GM18868 (cell line): ENCODE measurements at regions not wholly inside any gene's neighbourhood (a gene's known extent, or its start where the extent isn't known, plus 50 kb on each side); places are given as distances from the start of the nearest gene placed in this dataset.

Experiments used
- ATAC-seq: cut with Tn5 transposase; IDR thresholded peaks from one replicate; pipeline ENCODE4 v1.9.1; 2021; ENCODE audit warnings: mild to moderate bottlenecking, moderate library complexity; ENCODE audit not compliant: unreplicated experiment

- no peak for ATAC-seq
Measured at GRCh38 chr21:41653954-41654491, 112.8 kb downstream of the RIPK4 start.

- ATAC-seq: no peak
Measured at GRCh38 chr21:41653243-41653953, 113.5 kb downstream of the RIPK4 start.

- no peak for ATAC-seq
Measured at GRCh38 chr21:41651830-41652229, 115.0 kb downstream of the RIPK4 start.

- no peak for ATAC-seq
Measured at GRCh38 chr21:41651406-41651805, 115.4 kb downstream of the RIPK4 start.

- ATAC-seq: no peak
Measured at GRCh38 chr21:41650526-41651145, 116.2 kb downstream of the RIPK4 start.

DNA sequence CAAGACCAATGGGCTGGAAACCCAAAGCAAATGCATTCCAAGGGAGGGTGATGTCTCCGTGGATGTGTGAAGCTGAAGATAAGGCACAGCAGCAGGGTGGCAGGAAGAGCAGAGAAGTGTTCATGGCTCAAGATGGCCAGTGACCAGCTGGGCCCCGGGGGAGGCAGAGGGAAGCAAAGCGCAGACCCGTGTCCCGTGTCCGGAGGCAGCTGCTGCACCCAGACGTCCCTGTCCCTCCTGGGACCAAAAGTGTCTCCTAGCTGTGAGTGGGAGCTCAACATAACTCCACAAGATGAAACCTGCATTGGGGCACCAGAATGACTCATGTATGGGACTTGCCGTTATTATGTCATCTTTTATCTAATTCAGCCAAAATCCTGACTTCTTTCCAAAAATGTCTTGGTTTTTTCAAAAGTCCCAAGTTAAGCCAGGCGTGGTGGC lies 118.2 kb downstream of the RIPK4 start:
- ATAC-seq: peak; percentile 63

- ATAC-seq: no peak
Measured at GRCh38 chr21:41647806-41648561, 118.9 kb downstream of the RIPK4 start.

DNA sequence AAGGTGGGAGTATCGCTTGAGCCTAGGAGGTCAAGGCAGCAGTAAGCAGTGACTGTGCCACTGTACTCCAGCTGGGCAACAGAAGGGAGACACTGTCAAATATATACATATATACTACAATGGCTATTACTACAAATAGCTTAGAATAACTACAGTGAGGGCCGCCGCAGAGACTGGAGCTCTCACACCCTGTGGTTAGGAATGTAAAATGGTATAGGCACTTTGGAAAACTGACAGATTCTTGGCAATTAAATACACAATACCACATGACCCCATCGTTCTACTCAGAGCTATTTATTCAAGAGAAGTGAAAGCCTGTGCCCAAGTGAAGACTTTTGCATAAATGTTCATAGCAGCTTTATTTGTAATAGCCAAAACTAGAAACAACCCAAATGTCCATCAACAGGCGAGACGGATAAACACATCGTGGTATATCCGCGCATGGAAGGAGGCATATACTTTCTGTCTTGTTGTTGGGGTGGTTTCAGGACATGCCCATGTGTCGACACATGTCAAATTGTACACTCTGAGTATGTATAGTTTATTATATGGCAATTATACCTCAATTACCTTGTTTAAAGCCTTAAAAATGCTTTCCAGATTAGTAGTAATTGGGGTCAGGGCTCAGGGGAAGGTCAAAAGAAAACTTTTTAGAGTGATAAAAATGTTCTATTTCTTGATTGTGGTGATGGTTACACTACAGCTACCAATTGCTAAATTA lies 123.4 kb downstream of the RIPK4 start:
- no peak for ATAC-seq

- ATAC-seq: peak; percentile 65
Measured at GRCh38 chr21:41641821-41642701, 124.8 kb downstream of the RIPK4 start.

- peak; percentile 22 for ATAC-seq
Measured at GRCh38 chr21:41641510-41641815, 125.4 kb downstream of the RIPK4 start.

DNA sequence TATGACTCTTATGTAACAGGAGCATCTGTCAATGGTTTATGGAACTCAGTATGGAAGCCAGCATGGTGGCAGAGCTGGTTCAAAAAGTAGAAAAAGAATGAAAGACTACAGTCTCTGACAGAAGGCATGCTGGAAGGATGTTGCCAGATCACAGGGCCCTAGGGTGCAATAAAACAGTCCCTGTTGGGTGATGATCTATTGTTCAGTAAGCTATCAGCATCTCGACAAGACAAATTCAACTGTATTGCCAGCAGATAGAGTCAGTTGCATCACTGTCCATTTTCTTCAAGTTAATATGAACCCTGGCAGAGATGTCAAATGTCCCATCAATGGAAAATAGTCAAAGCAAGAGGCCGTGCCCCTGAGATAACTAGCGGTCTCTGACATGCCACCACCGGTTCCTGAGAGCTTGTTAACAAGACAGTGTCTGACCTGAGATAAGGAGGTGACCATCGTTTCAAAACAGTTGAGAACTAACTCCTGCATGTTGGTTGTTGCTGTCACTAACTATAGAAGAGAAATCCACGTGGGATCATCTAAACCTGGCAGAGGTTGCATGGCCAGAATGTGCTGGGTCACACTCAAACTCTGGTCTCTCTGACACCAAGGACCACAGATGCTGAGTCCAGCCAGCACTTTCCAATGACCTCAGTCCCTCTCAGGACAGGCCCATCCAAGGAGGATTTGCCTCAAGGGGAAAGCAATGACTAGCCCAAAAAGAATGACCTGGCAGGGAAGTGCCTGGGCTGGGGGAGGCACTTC lies 125.9 kb downstream of the RIPK4 start:
- ATAC-seq: no peak

GRCh38 chr21:41639766-41640165 lies 127.1 kb downstream of the RIPK4 start:
- ATAC-seq: no peak

- ATAC-seq: no peak
Measured at GRCh38 chr21:41639336-41639735, 127.5 kb downstream of the RIPK4 start.

DNA sequence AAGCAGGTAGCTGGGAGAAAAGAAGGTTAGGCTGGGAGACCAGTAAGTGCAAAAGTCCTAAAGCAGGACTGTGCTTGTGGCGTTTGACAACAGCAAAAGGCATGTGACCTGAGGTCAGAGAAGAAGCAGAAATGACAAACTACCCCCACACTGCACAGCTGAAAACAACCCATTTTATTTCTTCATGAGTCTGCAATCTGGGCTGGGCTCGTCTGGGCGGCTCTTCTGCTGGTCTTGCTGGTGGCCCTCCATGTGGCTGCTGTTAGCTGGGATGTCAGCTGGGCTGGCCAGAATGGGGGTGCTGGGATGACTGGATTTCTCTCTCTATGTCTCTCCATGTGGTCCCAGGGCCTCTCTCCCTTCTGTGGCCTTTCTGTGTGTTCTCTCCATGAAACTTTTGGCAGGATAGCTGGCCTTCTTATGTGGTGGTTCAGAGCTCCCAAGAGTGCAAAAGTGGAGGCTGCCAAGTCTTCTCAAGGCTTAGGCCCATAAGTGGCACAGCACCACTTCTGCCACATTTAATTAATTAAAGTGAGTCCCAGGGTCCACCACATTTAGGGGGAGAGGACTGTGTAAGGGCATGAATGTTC lies 128.6 kb downstream of the RIPK4 start:
- ATAC-seq: no peak

- ATAC-seq: no peak
Measured at GRCh38 chr21:41636636-41637630, 129.0 kb upstream of the TMPRSS2 start.

DNA sequence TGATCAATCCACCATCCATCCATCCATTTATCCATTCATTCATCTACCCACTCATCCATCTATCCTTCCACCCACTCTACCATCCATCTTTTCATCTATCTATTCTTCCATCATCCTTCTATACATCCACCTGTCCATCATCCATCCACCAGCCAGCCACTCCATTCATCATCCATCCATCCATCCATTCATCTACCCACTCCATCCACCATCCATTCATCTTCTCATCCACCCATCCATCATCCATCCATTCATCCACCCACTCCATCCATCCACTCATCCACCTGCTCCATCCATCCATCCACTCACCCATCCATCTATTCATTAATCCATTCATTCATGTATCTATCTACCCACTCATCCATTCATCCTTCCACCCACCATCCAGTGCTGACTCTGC lies 127.9 kb upstream of the TMPRSS2 start:
- no peak for ATAC-seq

- ATAC-seq: no peak
Measured at GRCh38 chr21:41634858-41635257, 126.9 kb upstream of the TMPRSS2 start.

- no peak for ATAC-seq
Measured at GRCh38 chr21:41634211-41634694, 126.3 kb upstream of the TMPRSS2 start.
